Astrocyte of the spinal cord (primary cell): ENCODE measurements at regions not wholly inside any gene's neighbourhood (a gene's known extent, or its start where the extent isn't known, plus 50 kb on each side); places are given as distances from the start of the nearest gene placed in this dataset.

Experiments
- DNase-seq: peaks from one replicate; pipeline ENCODE4 v3.0.0; 2011; ENCODE audit warnings: low read depth, low spot score
- H3K4me3 ChIP-seq: 2 replicates; pipeline ENCODE4 v1.5.1; 2011; ENCODE audit warnings: low read depth, mild to moderate bottlenecking, low read length, moderate library complexity
- in situ Hi-C: cut with HindIII; loops from 2 replicates; pipeline ENCODE4 v1.10.0; 2017; ENCODE audit warnings: low sequenced_read_pairs
- TF ChIP-seq, protein P1 (sequence below): IDR thresholded peaks from 2 replicates; pipeline ENCODE4 v1.5.1; 2012; ENCODE audit warnings: low read depth, mild to moderate bottlenecking, low read length, inconsistent platforms

DNA sequence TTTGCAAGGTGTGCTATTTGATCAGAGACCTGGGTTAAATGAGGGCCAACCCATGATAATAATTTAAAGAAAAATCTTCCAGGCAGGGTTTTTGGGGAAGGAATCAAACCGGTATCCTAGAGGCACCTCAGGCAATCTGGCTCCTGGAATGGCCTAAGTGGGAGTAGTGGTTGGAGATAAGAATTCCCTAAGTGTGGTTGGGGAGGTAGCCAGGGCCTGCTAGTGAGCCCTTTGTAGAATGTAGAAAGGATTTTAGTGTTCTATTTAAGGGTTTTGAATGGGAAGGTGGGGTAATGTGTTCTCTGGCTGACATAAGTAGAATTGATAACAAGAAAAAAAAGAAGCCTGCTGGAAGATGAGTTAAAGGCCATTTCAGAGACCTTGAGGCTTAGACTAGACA is 422.2 kb downstream of the XIRP2 start:
- no peak overlapping the region for H3K4me3 ChIP-seq
- TF ChIP-seq, protein P1, sequence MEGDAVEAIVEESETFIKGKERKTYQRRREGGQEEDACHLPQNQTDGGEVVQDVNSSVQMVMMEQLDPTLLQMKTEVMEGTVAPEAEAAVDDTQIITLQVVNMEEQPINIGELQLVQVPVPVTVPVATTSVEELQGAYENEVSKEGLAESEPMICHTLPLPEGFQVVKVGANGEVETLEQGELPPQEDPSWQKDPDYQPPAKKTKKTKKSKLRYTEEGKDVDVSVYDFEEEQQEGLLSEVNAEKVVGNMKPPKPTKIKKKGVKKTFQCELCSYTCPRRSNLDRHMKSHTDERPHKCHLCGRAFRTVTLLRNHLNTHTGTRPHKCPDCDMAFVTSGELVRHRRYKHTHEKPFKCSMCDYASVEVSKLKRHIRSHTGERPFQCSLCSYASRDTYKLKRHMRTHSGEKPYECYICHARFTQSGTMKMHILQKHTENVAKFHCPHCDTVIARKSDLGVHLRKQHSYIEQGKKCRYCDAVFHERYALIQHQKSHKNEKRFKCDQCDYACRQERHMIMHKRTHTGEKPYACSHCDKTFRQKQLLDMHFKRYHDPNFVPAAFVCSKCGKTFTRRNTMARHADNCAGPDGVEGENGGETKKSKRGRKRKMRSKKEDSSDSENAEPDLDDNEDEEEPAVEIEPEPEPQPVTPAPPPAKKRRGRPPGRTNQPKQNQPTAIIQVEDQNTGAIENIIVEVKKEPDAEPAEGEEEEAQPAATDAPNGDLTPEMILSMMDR, result no peak
- in situ Hi-C loops, result no loop called here
- DNase-seq, result no peak
